CD4-positive, CD25-positive, alpha-beta regulatory T cell (primary cell): ENCODE measurements at regions not wholly inside any gene's neighbourhood (a gene's known extent, or its start where the extent isn't known, plus 50 kb on each side); places are given as distances from the start of the nearest gene placed in this dataset.
"Not testable (repeated sequence)": the region's sequence is repeated elsewhere in the genome, so short reads cannot be mapped to it uniquely, and the experiment has no call there.

Experiments
- ATAC-seq, 2 donors: fragments of 150-1000 bp; cut with Tn5 transposase; one replicate each; pipeline ENCODE4 v1.10.0; 2021; ENCODE audit warnings: low read depth in 2 of 2, moderate number of reproducible peaks in 2 of 2, moderate library complexity in 1 of 2
- DNase-seq, 3 donors: peaks; one replicate each; pipeline versions ENCODE4 v3.0.0 to v3.0.0-alpha.2; 2012 to 2022; ENCODE audit warnings: mixed read lengths in 1 of 3
- H3K27ac ChIP-seq: one replicate; pipeline ENCODE4 v1.7.0; 2013; ENCODE audit warnings: mild to moderate bottlenecking, low read length; ENCODE audit not compliant: insufficient read depth, poor library complexity, severe bottlenecking
- H3K27me3 ChIP-seq: one replicate; pipeline ENCODE4 v1.7.0; 2013; ENCODE audit warnings: low read length; ENCODE audit not compliant: control insufficient read depth, insufficient read depth
- H3K36me3 ChIP-seq: one replicate; pipeline ENCODE4 v1.7.0; 2013; ENCODE audit warnings: mild to moderate bottlenecking, low read length, moderate library complexity; ENCODE audit not compliant: control insufficient read depth, insufficient read depth
- H3K4me1 ChIP-seq: 2 replicates; pipeline ENCODE4 v1.7.0; 2013; ENCODE audit warnings: mild to moderate bottlenecking, low read length; ENCODE audit not compliant: insufficient read depth, control insufficient read depth, poor library complexity, severe bottlenecking
- H3K4me3 ChIP-seq: one replicate; pipeline ENCODE4 v1.7.0; 2013; ENCODE audit warnings: low read depth, mild to moderate bottlenecking, low read length, moderate library complexity
- H3K9me3 ChIP-seq, 2 experiments: 1 replicate in 1 of 2; 2 replicates in 1 of 2; pipeline ENCODE4 v1.7.0; 2013; ENCODE audit warnings: low read length in 2 of 2, mild to moderate bottlenecking in 1 of 2, moderate library complexity in 1 of 2; ENCODE audit not compliant: control insufficient read depth in 2 of 2
- H3K27ac Mint-ChIP-seq, 3 donors: one replicate each; pipeline ENCODE4 v1.8.0; 2020 to 2022; ENCODE audit warnings: mild to moderate bottlenecking in 3 of 3, mixed read lengths in 3 of 3, moderate library complexity in 2 of 3
- H3K27me3 Mint-ChIP-seq: one replicate; pipeline ENCODE4 v1.8.0; 2022; ENCODE audit warnings: mild to moderate bottlenecking, mixed read lengths
- H3K36me3 Mint-ChIP-seq: one replicate; pipeline ENCODE4 v1.8.0; 2020; ENCODE audit warnings: mixed read lengths
- H3K4me1 Mint-ChIP-seq, 4 donors: one replicate each; pipeline ENCODE4 v1.8.0; 2020 to 2022; ENCODE audit warnings: mixed read lengths in 4 of 4, mild to moderate bottlenecking in 1 of 4
- H3K4me3 Mint-ChIP-seq, 4 donors: one replicate each; pipeline ENCODE4 v1.8.0; 2020 to 2022; ENCODE audit warnings: mild to moderate bottlenecking in 4 of 4, mixed read lengths in 4 of 4, moderate library complexity in 3 of 4
- H3K9me3 Mint-ChIP-seq, 7 donors: one replicate each; pipeline ENCODE4 v1.8.0; 2020 to 2022; ENCODE audit warnings: mixed read lengths in 7 of 7, mild to moderate bottlenecking in 3 of 7, moderate library complexity in 2 of 7

- Mint-ChIP-seq H3K4me3 (no peak overlapping the region), H3K9me3 (peaks cover 0 to 8% (median 4%) of the 10 kb centered on the region in 7 donors)
- ATAC-seq = no peak
Measured at GRCh38 chr3:145259166-145259880, 901.7 kb downstream of the PLOD2 start.

DNA sequence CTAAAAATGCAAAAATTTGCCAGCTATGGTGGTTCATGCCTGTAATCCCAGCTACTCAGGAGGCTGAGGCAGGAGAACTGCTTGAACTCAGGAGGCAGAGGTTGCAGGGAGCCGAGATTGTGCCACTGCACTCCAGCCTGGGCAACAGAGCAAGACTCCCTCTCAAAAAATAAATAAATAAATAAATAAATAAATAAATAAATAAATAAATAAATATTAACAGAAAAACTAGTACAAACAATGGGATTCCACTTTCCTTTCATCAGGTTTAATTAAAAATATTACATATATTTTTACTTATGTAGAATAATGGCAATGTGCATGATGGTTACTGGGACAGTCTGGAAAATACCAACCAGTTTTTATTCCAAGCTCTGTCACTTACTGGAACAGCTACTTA is 897.5 kb downstream of the PLOD2 start:
- H3K36me3 ChIP-seq, H3K27ac Mint-ChIP-seq, H3K27me3 ChIP-seq, H3K4me3 ChIP-seq, H3K4me3 Mint-ChIP-seq, H3K27me3 Mint-ChIP-seq, H3K4me1 Mint-ChIP-seq, H3K36me3 Mint-ChIP-seq, DNase-seq, ATAC-seq, H3K4me1 ChIP-seq, H3K9me3 ChIP-seq, H3K27ac ChIP-seq: not testable (repeated sequence)
- H3K9me3 Mint-ChIP-seq = peaks cover 0 to 11% (median 6%) of the 10 kb centered on the region in 7 donors

More at GRCh38 chr3:145259166-145259880, 901.7 kb downstream of the PLOD2 start:
- Histone ChIP-seq H3K27me3 (no peaks in the 10 kb centered on the region), H3K4me3 (no peak overlapping the region), H3K36me3 (no peaks in the 10 kb centered on the region), H3K9me3 (no peaks in the 10 kb centered on the region), H3K27ac (no peak overlapping the region), H3K4me1 (no peaks in the 10 kb centered on the region)
- Mint-ChIP-seq H3K27ac (no peak overlapping the region), H3K36me3 (no peaks in the 10 kb centered on the region), H3K27me3 (no peaks in the 10 kb centered on the region), H3K4me1 (no peaks in the 10 kb centered on the region)
- no peak for DNase-seq

DNA sequence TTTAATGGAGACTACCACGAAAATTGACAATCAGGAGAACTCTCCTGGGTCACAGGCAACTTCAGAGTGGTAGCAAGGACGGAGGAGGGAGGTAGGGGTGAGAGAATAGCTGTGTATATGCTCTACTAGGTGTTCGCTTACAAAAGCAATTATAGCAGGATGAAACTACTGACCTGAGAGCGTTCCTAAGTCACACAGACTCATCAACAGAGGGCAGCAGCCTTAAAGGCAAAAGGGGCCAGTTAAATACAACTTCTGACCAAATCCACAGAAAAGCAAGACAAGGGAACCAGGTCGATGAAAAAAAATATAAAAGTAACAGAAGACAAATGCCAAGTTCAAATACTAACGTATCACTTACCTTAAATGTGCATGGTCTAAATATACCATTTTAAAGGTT is 894.6 kb downstream of the PLOD2 start:
- Mint-ChIP-seq H3K4me3 (no peak overlapping the region), H3K36me3 (no peaks in the 10 kb centered on the region), H3K27me3 (no peaks in the 10 kb centered on the region), H3K4me1 (no peaks in the 10 kb centered on the region), H3K27ac (no peak overlapping the region), H3K9me3 (peaks cover 0 to 18% (median 1%) of the 10 kb centered on the region in 7 donors)
- DNase-seq (no peak), ATAC-seq (no peak)
- no peaks in the 10 kb centered on the region for H3K4me1 ChIP-seq
- H3K4me3 ChIP-seq = no peak overlapping the region
- no peaks in the 10 kb centered on the region for H3K27me3 ChIP-seq
- H3K36me3 ChIP-seq = no peaks in the 10 kb centered on the region
- H3K9me3 ChIP-seq = no peaks in the 10 kb centered on the region
- no peak overlapping the region for H3K27ac ChIP-seq

DNA sequence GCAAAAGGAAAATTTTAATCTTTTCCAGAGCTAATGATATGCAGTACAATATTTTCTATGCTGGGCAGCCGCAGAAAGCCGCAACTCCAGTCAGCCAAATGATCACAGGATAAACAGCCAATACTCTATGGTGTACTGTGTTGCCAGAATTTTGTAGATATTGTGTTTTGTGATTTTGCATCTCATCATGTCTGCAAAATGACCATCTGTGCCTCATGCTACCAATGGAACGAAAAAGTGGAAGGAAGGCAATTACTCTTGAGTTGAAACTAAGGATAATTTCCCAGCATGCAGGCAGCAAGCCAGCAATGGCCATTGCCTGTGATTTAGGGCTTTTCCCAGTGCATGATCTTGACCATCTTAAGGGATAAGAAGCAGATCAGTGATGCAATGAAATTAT is 891.9 kb downstream of the PLOD2 start:
- Mint-ChIP-seq H3K27ac (no peak overlapping the region), H3K4me3 (no peak overlapping the region), H3K27me3 (no peaks in the 10 kb centered on the region), H3K36me3 (no peaks in the 10 kb centered on the region), H3K9me3 (peaks cover 0 to 26% (median 2%) of the 10 kb centered on the region in 7 donors), H3K4me1 (no peaks in the 10 kb centered on the region)
- Histone ChIP-seq H3K36me3 (no peaks in the 10 kb centered on the region), H3K4me3 (no peak overlapping the region), H3K4me1 (no peaks in the 10 kb centered on the region), H3K27ac (no peak overlapping the region), H3K27me3 (no peaks in the 10 kb centered on the region), H3K9me3 (no peaks in the 10 kb centered on the region)
- no peak for ATAC-seq
- DNase-seq = no peak

GRCh38 chr3:145272684-145273083 is 888.3 kb downstream of the PLOD2 start:
- H3K9me3 ChIP-seq = peaks cover 0 to 2% of the 10 kb centered on the region in 2 experiments
- H3K4me3 ChIP-seq = no peak overlapping the region
- Mint-ChIP-seq H3K27me3 (no peaks in the 10 kb centered on the region), H3K4me1 (no peaks in the 10 kb centered on the region), H3K4me3 (no peak overlapping the region), H3K9me3 (peaks cover 0 to 24% (median 3%) of the 10 kb centered on the region in 7 donors), H3K36me3 (no peaks in the 10 kb centered on the region), H3K27ac (no peak overlapping the region)
- H3K27ac ChIP-seq = no peak overlapping the region
- DNase-seq = no peak
- H3K36me3 ChIP-seq = no peaks in the 10 kb centered on the region
- no peak for ATAC-seq
- H3K4me1 ChIP-seq = no peaks in the 10 kb centered on the region
- no peaks in the 10 kb centered on the region for H3K27me3 ChIP-seq

DNA sequence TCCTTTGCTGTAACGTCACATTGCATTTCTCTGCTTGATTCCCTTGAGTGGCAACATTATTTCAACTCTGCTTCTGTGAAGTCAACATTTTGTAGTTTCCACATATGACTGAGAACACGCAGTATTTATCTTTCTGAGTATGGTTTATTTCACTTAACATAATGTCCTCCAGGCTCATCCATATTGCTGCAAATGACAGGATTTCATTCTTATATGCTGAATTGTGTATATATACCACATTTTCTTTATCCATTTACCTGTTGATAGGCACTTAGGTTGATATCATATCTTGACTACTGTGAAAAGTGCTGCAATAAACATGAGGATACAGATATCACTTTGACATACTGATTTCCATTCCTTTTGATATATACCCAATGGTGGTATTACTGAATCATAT is 878.5 kb downstream of the PLOD2 start:
- peaks cover 0 to 15% (median 6%) of the 10 kb centered on the region in 7 donors for H3K9me3 Mint-ChIP-seq
- no peaks in the 10 kb centered on the region for H3K4me1 Mint-ChIP-seq
- H3K4me3 ChIP-seq = no peak overlapping the region
- H3K27me3 Mint-ChIP-seq = no peaks in the 10 kb centered on the region
- no peaks in the 10 kb centered on the region for H3K9me3 ChIP-seq
- H3K36me3 ChIP-seq = no peaks in the 10 kb centered on the region
- no peak overlapping the region for H3K27ac Mint-ChIP-seq
- H3K27ac ChIP-seq = no peak overlapping the region
- H3K36me3 Mint-ChIP-seq = no peaks in the 10 kb centered on the region
- ATAC-seq (no peak), DNase-seq (no peak)
- no peaks in the 10 kb centered on the region for H3K4me1 ChIP-seq
- H3K27me3 ChIP-seq = no peaks in the 10 kb centered on the region
- H3K4me3 Mint-ChIP-seq = no peak overlapping the region

GRCh38 chr3:145286937-145287336 is 874.0 kb downstream of the PLOD2 start:
- Histone ChIP-seq H3K27ac (no peak overlapping the region), H3K4me1 (no peaks in the 10 kb centered on the region), H3K36me3 (no peaks in the 10 kb centered on the region), H3K4me3 (no peak overlapping the region), H3K9me3 (peaks cover 3 to 15% of the 10 kb centered on the region in 2 experiments), H3K27me3 (no peaks in the 10 kb centered on the region)
- Mint-ChIP-seq H3K36me3 (no peaks in the 10 kb centered on the region), H3K9me3 (peaks cover 0 to 23% (median 5%) of the 10 kb centered on the region in 7 donors), H3K27me3 (no peaks in the 10 kb centered on the region), H3K4me3 (no peak overlapping the region), H3K27ac (no peak overlapping the region), H3K4me1 (no peaks in the 10 kb centered on the region)
- DNase-seq (no peak), ATAC-seq (no peak)

DNA sequence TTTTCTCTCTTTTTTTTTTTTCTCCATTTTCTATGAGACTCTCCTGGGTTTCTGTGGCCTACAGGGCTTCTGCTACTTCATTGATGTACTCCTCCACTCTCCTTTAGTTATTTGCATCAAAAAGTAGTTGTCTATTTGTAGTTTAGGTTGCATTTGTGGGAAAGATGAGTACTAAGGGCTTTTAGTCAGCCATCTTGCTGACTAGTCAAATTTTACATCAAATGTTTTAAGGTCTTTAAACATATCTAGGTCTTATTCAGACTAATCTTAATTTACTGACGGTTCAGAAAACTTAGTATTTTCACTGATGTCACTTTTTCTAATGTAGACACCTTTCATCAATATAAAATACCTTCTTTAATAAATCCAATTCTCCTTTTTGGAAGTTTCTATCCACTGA is 871.0 kb downstream of the PLOD2 start:
- no peaks in the 10 kb centered on the region for H3K4me1 ChIP-seq
- peaks cover 3 to 15% of the 10 kb centered on the region in 2 experiments for H3K9me3 ChIP-seq
- no peaks in the 10 kb centered on the region for H3K27me3 ChIP-seq
- Mint-ChIP-seq H3K9me3 (peaks cover 2 to 22% (median 5%) of the 10 kb centered on the region in 7 donors), H3K36me3 (no peaks in the 10 kb centered on the region), H3K27me3 (no peaks in the 10 kb centered on the region), H3K4me1 (no peaks in the 10 kb centered on the region), H3K4me3 (no peak overlapping the region), H3K27ac (no peak overlapping the region)
- no peak for ATAC-seq
- H3K36me3 ChIP-seq = no peaks in the 10 kb centered on the region
- H3K27ac ChIP-seq = no peak overlapping the region
- no peak for DNase-seq
- no peak overlapping the region for H3K4me3 ChIP-seq
